GM12878 (cell line): ENCODE measurements at regions not wholly inside any gene's neighbourhood (a gene's known extent, or its start where the extent isn't known, plus 50 kb on each side); places are given as distances from the start of the nearest gene placed in this dataset.

Experiments
- ATAC-seq: fragments of 200-7000 bp; cut with Tn5 transposase; 3 replicates; pipeline ENCODE4 v1.9.1; 2020; ENCODE audit warnings: mild to moderate bottlenecking, moderate library complexity
- BruUV-seq: library from RNA; stranded (reverse); fragments of 400-500 nt; replicated peaks from 2 replicates; lab custom pipeline; 2021; lab: Mats Ljungman, UMichigan
- CTCF ChIA-PET: fragments of 300-600 bp; sonication (Branson Sonifier 250); formaldehyde crosslinking; extraction: SDS; loops from one replicate; lab custom pipeline; 2021; ENCODE audit warnings: inconsistent platforms; lab: Yijun Ruan, JAX
- POLR2A ChIA-PET: fragments of 350-600 bp; formaldehyde crosslinking; extraction: SDS; loops from one replicate; lab custom pipeline; 2021; ENCODE audit warnings: inconsistent platforms; lab: Charles Lee
- RAD21 ChIA-PET: fragments of 300-600 bp; sonication (Branson Sonifier 250); formaldehyde crosslinking; loops from one replicate; lab custom pipeline; 2023; ENCODE audit warnings: antibody characterized with exemption; ENCODE audit not compliant: unreplicated experiment; lab: Charles Lee
- SMC1A ChIA-PET: fragments of 300-600 bp; sonication (Branson Sonifier 250); formaldehyde crosslinking; loops from one replicate; lab custom pipeline; 2023; ENCODE audit not compliant: unreplicated experiment, uncharacterized antibody; lab: Charles Lee
- DNase-seq: peaks from one replicate; pipeline ENCODE4 v3.0.0-alpha.2; 2011; ENCODE audit warnings: low read depth, low spot score
- FAIRE-seq: peaks from 3 replicates; lab custom pipeline; 2011; peaks lifted over from hg19 to GRCh38; lab: Jason Lieb, UNC
- H2AFZ ChIP-seq: 2 replicates; pipeline ENCODE4 v1.6.0; 2011; ENCODE audit warnings: low read depth, low read length, control low read depth; ENCODE audit not compliant: control insufficient read depth
- H3K27ac ChIP-seq: 2 replicates; pipeline ENCODE4 v1.5.1; 2011; ENCODE audit warnings: control low read depth; ENCODE audit not compliant: control insufficient read depth, insufficient read depth
- H3K27me3 ChIP-seq, 2 experiments: replicated peaks in 1 of 2; 2 replicates each; pipeline versions ENCODE4 v1.6.0 to v1.6.1; 2011; ENCODE audit warnings: low read length in 1 of 2; ENCODE audit not compliant: control insufficient read depth in 2 of 2, insufficient read depth in 2 of 2
- H3K36me3 ChIP-seq, 2 experiments: 2 replicates each; pipeline ENCODE4 v1.5.1; 2011; ENCODE audit warnings: low read length in 1 of 2; ENCODE audit not compliant: control insufficient read depth in 2 of 2, insufficient read depth in 2 of 2
- H3K4me1 ChIP-seq: 2 replicates; pipeline ENCODE4 v1.6.1; 2011; ENCODE audit warnings: mild to moderate bottlenecking, low read length, moderate library complexity, mixed read lengths; ENCODE audit not compliant: control insufficient read depth, insufficient read depth
- H3K4me2 ChIP-seq: 2 replicates; pipeline ENCODE4 v1.6.0; 2011; ENCODE audit warnings: control low read depth; ENCODE audit not compliant: control insufficient read depth, insufficient read depth
- H3K4me3 ChIP-seq: fragments of 200-600 bp; sonication (generic); 2 replicates; pipeline ENCODE4 v1.5.1; 2016
- H3K79me2 ChIP-seq: 2 replicates; pipeline ENCODE4 v1.6.0; 2011; ENCODE audit warnings: low read length; ENCODE audit not compliant: control insufficient read depth, insufficient read depth
- H3K9ac ChIP-seq: 2 replicates; pipeline ENCODE4 v1.8.0; 2011; ENCODE audit warnings: low read length, control low read depth, mixed read lengths; ENCODE audit not compliant: control insufficient read depth, insufficient read depth
- H3K9me3 ChIP-seq: replicated peaks from 3 replicates; pipeline ENCODE4 v1.5.1; 2011; ENCODE audit warnings: mild to moderate bottlenecking, low read length; ENCODE audit not compliant: control insufficient read depth, insufficient read depth
- H4K20me1 ChIP-seq: 2 replicates; pipeline ENCODE4 v1.6.0; 2011; ENCODE audit not compliant: control insufficient read depth, insufficient read depth
- SMAD1 ChIP-seq: fragments of 450-650 bp; IDR thresholded peaks from 2 replicates; pipeline ENCODE4 v1.6.1; 2018; ENCODE audit warnings: mild to moderate bottlenecking, low read depth; ENCODE audit not compliant: partially characterized antibody
- SMAD5 ChIP-seq: IDR thresholded peaks from 2 replicates; pipeline ENCODE4 v1.6.1; 2016; ENCODE audit warnings: antibody characterized with exemption, low read depth
- USF1 ChIP-seq: IDR thresholded peaks from 2 replicates; pipeline ENCODE4 v1.6.1; 2011; ENCODE audit warnings: borderline replicate concordance, low read depth, mild to moderate bottlenecking, moderate library complexity, mixed read lengths, low read length; ENCODE audit not compliant: insufficient read depth; ENCODE audit errors: extremely low read length
- WGBS: methylation state at CpG from one replicate; pipeline ENCODE4 v1.1.6; 2016; ENCODE audit warnings: low lambda C conversion rate; ENCODE audit not compliant: insufficient replicate concordance, insufficient coverage; ENCODE audit errors: missing lambda C conversion rate; 5-methylcytosine and 5-hydroxymethylcytosine counted together
- in situ Hi-C: fragments of 300-500 bp; cut with MboI; formaldehyde crosslinking; loops from 9 replicates; pipeline ENCODE4 v1.14.3; 2018; ENCODE audit warnings: mixed read lengths
- intact Hi-C: fragments of 100-400 bp; cut with micrococcal nuclease; formaldehyde crosslinking; loops from one replicate; pipeline ENCODE4 v1.14.2; 2022; ENCODE audit not compliant: unreplicated experiment
- TF ChIP-seq, protein P1 (sequence below): fragments of 450-650 bp; IDR thresholded peaks from 2 replicates; pipeline ENCODE4 v1.6.1; 2017; ENCODE audit warnings: mild to moderate bottlenecking, low read depth, inconsistent platforms; ENCODE audit not compliant: poor library complexity, severe bottlenecking

DNA sequence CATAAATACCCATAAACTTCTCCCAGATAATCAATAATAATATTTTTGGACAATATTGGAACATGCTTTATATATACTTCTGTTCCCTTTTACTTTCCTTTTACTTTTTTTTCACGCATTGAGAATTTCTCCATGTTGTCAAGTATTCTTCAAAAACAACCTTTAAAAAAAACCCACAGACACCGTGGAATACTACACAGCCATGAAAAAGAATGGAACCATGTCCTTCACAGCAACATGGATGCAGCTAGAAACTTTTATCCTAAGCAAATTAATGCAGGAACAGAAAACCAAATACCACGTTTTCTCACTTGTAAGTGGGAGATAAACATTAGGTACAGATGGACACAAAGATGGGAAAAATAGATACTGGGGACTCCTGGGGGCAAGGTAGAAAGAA lies 854.7 kb downstream of the TBC1D22A start:
- in situ Hi-C loops = no loop called here
- H3K4me1 ChIP-seq = no peaks in the 10 kb centered on the region
- no peak for TF ChIP-seq SMAD1
- no peak for TF ChIP-seq SMAD5
- no peak for TF ChIP-seq USF1
- TF ChIP-seq, protein P1, sequence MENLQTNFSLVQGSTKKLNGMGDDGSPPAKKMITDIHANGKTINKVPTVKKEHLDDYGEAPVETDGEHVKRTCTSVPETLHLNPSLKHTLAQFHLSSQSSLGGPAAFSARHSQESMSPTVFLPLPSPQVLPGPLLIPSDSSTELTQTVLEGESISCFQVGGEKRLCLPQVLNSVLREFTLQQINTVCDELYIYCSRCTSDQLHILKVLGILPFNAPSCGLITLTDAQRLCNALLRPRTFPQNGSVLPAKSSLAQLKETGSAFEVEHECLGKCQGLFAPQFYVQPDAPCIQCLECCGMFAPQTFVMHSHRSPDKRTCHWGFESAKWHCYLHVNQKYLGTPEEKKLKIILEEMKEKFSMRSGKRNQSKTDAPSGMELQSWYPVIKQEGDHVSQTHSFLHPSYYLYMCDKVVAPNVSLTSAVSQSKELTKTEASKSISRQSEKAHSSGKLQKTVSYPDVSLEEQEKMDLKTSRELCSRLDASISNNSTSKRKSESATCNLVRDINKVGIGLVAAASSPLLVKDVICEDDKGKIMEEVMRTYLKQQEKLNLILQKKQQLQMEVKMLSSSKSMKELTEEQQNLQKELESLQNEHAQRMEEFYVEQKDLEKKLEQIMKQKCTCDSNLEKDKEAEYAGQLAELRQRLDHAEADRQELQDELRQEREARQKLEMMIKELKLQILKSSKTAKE = no peak
- TF ChIP-seq, all 136 proteins: peak for 0
- ChIA-PET RAD21 (no interaction called here), SMC1A (no interaction called here), POLR2A (no interaction called here), CTCF (no interaction called here)
- Histone ChIP-seq H3K4me2 (no peak overlapping the region), H3K79me2 (no peaks in the 10 kb centered on the region), H2AFZ (no peak overlapping the region), H3K27ac (no peak overlapping the region), H4K20me1 (no peaks in the 10 kb centered on the region), H3K4me3 (no peak overlapping the region), H3K27me3 (no peaks in the 10 kb centered on the region), H3K9ac (no peak overlapping the region), H3K36me3 (no peaks in the 10 kb centered on the region), H3K9me3 (no peaks in the 10 kb centered on the region; the same call in 2 of the 3 replicates)
- intact Hi-C loops = no loop called here
- 7% methylated on average over 3 of the region's 3 CpGs for WGBS
- no peak for DNase-seq
- BruUV-seq = no TSS peak
- FAIRE-seq = no peak
- ATAC-seq = no peak
